Fibroblast of lung (primary cell): ENCODE measurements at regions not wholly inside any gene's neighbourhood (a gene's known extent, or its start where the extent isn't known, plus 50 kb on each side); places are given as distances from the start of the nearest gene placed in this dataset.

Source experiments
- DNase-seq, 2 donors: peaks; one replicate each; pipeline versions ENCODE4 v3.0.0 to v3.0.0-alpha.2; 2010; ENCODE audit warnings: low read depth in 2 of 2
- H2AFZ ChIP-seq: 2 replicates; pipeline ENCODE4 v1.5.1; 2012; ENCODE audit warnings: low read length, control low read depth, inconsistent platforms
- H3K27ac ChIP-seq: 2 replicates; pipeline ENCODE4 v1.5.1; 2011; ENCODE audit warnings: low read length, control low read depth; ENCODE audit not compliant: insufficient read depth
- H3K27me3 ChIP-seq: 2 replicates; pipeline ENCODE4 v1.5.1; 2011; ENCODE audit warnings: mild to moderate bottlenecking, low read length; ENCODE audit not compliant: control insufficient read depth, insufficient read depth
- H3K36me3 ChIP-seq: 2 replicates; pipeline ENCODE4 v1.5.1; 2011; ENCODE audit warnings: low read length; ENCODE audit not compliant: control insufficient read depth, insufficient read depth
- H3K4me1 ChIP-seq: 2 replicates; pipeline ENCODE4 v1.5.1; 2011; ENCODE audit warnings: low read length; ENCODE audit not compliant: control insufficient read depth, insufficient read depth; ENCODE audit errors: extremely low read depth
- H3K4me2 ChIP-seq: 2 replicates; pipeline ENCODE4 v1.5.1; 2011; ENCODE audit warnings: low read length, control low read depth; ENCODE audit not compliant: insufficient read depth; ENCODE audit errors: extremely low read depth
- H3K4me3 ChIP-seq, 4 experiments: fragments of 200-600 bp in 1 of 4; sonication (generic) in 1 of 4; replicated peaks in 1 of 4; 2 replicates each; pipeline ENCODE4 v1.5.1; 2011 to 2016; ENCODE audit warnings: low read length in 4 of 4, low read depth in 3 of 4, mild to moderate bottlenecking in 3 of 4, control low read depth in 2 of 4, inconsistent platforms in 1 of 4, mixed read lengths in 1 of 4; ENCODE audit not compliant: insufficient read depth in 1 of 4; ENCODE audit errors: control extremely low read depth in 1 of 4
- H3K79me2 ChIP-seq: 2 replicates; pipeline ENCODE4 v1.5.1; 2012; ENCODE audit warnings: mild to moderate bottlenecking, low read length, inconsistent platforms; ENCODE audit not compliant: control insufficient read depth, insufficient read depth
- H3K9ac ChIP-seq: 2 replicates; pipeline ENCODE4 v1.5.1; 2011; ENCODE audit warnings: mild to moderate bottlenecking, low read length, control low read depth; ENCODE audit not compliant: insufficient read depth
- H3K9me3 ChIP-seq: 2 replicates; pipeline ENCODE4 v1.5.1; 2012; ENCODE audit warnings: low read depth, low read length; ENCODE audit not compliant: control insufficient read depth, insufficient read depth
- H4K20me1 ChIP-seq: 2 replicates; pipeline ENCODE4 v1.5.1; 2011; ENCODE audit warnings: low read length; ENCODE audit not compliant: control insufficient read depth, insufficient read depth; ENCODE audit errors: extremely low read depth
- EZH2 ChIP-seq: IDR thresholded peaks from 2 replicates; pipeline ENCODE4 v1.5.1; 2012; ENCODE audit warnings: low read length, control low read depth, mild to moderate bottlenecking; ENCODE audit errors: missing control alignments
- TF ChIP-seq, protein P1 (sequence below), 2 donors: IDR thresholded peaks in 1 of 2; conservative IDR thresholded peaks in 1 of 2; 1 replicate in 1 of 2; 2 replicates in 1 of 2; pipeline ENCODE4 v1.5.1; 2011 to 2012; ENCODE audit warnings: low read length in 2 of 2, control low read depth in 1 of 2, inconsistent platforms in 1 of 2, low read depth in 1 of 2, mild to moderate bottlenecking in 1 of 2

GRCh38 chr5:147179562-147180147 is 55.2 kb upstream of the STK32A start:
- no peak overlapping the region for H3K27ac ChIP-seq
- H3K36me3 ChIP-seq, result no peaks in the 10 kb centered on the region
- no peak overlapping the region for H3K4me2 ChIP-seq
- peaks cover 4% of the 10 kb centered on the region for H3K4me1 ChIP-seq
- no peaks in the 10 kb centered on the region for H3K79me2 ChIP-seq
- no peak for DNase-seq
- no peak overlapping the region for H2AFZ ChIP-seq
- H3K9me3 ChIP-seq, result no peaks in the 10 kb centered on the region
- TF ChIP-seq EZH2, result no peak
- TF ChIP-seq, protein P1, sequence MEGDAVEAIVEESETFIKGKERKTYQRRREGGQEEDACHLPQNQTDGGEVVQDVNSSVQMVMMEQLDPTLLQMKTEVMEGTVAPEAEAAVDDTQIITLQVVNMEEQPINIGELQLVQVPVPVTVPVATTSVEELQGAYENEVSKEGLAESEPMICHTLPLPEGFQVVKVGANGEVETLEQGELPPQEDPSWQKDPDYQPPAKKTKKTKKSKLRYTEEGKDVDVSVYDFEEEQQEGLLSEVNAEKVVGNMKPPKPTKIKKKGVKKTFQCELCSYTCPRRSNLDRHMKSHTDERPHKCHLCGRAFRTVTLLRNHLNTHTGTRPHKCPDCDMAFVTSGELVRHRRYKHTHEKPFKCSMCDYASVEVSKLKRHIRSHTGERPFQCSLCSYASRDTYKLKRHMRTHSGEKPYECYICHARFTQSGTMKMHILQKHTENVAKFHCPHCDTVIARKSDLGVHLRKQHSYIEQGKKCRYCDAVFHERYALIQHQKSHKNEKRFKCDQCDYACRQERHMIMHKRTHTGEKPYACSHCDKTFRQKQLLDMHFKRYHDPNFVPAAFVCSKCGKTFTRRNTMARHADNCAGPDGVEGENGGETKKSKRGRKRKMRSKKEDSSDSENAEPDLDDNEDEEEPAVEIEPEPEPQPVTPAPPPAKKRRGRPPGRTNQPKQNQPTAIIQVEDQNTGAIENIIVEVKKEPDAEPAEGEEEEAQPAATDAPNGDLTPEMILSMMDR (conservative IDR thresholded peaks at IDR 0.05 in 1 of 2, IDR thresholded peaks at IDR 0.05 in 1 of 2; ENCODE audit: low read depth in 1 of 2, low read length in 2 of 2), result no peak
- H3K27me3 ChIP-seq, result no peaks in the 10 kb centered on the region
- H3K9ac ChIP-seq, result no peak overlapping the region
- H4K20me1 ChIP-seq, result no peaks in the 10 kb centered on the region
- H3K4me3 ChIP-seq, result no peak overlapping the region

GRCh38 chr5:147180751-147181150 is 54.1 kb upstream of the STK32A start:
- Histone ChIP-seq H4K20me1 (no peaks in the 10 kb centered on the region), H3K9me3 (no peaks in the 10 kb centered on the region)
- DNase-seq, result peak in 1 of 2 donors; percentile 63

More at GRCh38 chr5:147180751-147181150, 54.1 kb upstream of the STK32A start:
- Histone ChIP-seq H3K79me2 (no peaks in the 10 kb centered on the region), H3K4me1 (peaks cover 4% of the 10 kb centered on the region), H3K27me3 (no peaks in the 10 kb centered on the region), H3K9ac (no peak overlapping the region), H3K4me2 (no peak overlapping the region), H3K27ac (no peak overlapping the region), H3K4me3 (no peak overlapping the region), H2AFZ (no peak overlapping the region), H3K36me3 (no peaks in the 10 kb centered on the region)
- TF ChIP-seq, protein P1 (conservative IDR thresholded peaks at IDR 0.05 in 1 of 2, IDR thresholded peaks at IDR 0.05 in 1 of 2; ENCODE audit: low read depth in 1 of 2, low read length in 2 of 2), result no peak
- TF ChIP-seq EZH2, result no peak
